ENCODE measurements at regions not wholly inside any gene's neighbourhood (a gene's known extent, or its start where the extent isn't known, plus 50 kb on each side); places are given as distances from the start of the nearest gene placed in this dataset.
"Not testable (repeated sequence)": the region's sequence is repeated elsewhere in the genome, so short reads cannot be mapped to it uniquely, and the experiment has no call there.

DNA sequence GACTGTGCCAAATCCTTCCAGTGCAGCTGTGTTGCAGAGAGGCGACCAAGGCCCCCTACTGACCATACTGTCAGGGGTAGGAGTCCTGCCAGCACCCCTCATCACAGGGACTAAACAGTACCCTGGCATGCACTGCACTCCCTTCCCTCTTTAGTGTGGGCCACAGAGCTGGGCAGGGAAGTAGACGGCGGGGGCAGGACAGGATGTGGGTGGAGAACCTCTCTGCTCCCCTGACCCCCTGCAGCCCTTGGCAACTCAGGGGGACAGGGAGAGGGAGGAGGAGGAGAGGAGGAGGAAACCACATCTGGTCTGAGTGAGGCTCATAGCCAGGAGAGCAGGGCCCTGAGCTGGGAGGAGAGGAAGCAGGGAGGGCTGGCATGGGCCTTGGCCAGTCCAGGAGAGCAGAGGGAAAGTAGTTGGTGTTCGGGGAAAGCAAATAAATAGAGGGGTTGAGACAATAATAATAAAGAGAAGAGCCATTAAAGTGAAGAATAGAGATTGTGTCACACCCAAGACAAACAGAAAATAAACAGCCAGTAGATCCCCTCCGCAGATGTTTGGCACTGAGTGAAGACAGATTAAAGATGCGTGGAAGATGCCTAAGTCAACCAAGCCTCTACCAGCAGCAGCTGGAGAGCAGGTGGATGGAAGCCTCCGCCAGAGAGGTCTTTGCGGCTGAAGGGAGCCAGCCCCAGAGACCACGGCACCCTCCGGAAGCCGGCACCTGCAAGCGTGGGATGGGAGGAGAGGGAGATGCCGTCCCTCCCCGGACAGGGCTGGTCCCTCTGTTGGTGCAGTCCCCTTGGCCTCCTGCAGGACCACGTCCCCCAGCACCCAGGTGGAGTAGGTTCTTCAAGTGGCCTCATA, 61.5 kb downstream of the RPUSD4 start:
- DNase-seq (ENCODE audit: low spot score) = no peak

DNA sequence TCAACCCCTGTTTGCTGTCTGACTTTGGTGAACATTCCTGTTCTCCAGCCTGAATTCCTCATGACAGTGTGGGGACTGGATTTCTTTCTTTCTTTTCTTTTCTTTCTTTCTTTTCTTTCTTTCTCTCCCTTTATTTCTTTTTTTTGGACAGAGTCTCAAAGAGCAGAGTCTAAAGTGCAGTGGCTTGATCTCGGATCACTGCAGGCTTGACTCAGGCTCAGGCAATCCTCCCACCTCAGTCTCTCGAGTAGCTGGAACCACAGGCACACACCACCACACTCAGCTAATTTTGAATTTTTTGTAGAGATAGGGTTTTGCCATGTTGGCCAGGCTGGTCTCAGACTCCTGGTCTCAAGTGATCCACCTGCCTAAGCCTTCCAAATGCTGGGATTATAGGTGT, 63.1 kb downstream of the RPUSD4 start:
- DNase-seq (ENCODE audit: low spot score) = no peak

DNA sequence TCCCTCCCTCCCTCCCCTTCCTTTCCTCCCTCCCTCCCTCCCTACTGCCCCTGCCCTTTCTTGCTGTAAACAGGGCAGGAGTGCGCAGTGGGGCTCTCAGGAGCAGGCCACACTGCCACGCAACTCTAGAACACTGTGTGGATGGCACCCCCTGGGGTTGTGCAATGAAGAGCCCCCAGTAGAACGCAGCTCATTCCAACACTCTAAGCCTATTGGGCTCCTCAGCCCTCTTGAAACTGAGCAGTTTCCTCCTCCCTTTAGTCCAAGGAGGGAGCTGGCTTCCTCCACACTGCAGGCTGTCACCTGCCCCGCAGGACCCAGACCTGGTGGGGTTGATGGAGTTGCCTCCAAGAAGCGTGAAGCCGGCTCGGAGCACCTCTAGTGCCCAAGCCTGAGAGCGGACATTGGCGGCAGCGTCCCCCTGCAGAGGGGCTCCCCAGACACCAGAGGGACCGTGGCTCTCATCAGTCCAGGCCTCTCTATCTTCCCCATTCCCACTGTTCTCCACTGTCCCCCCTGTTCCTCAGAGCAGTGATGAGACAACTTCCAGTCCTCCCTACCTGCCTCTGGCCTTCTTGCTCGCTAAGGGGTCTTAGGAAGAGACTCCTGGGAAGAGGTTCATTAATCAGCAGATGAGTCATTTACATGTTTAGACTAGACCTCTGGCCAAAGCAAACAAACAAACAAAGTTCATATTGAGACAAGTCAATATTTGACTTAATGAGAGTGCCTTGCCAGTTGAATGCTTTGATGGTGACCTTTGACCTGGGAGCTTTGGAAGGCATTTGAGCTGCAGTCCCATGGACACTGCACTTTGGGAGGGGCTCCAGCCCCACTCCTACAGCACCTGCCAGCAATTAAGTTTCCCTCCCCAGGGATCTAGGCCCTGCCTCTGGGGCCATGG, 64.0 kb downstream of the RPUSD4 start:
- DNase-seq (ENCODE audit: low spot score) = no peak

DNA sequence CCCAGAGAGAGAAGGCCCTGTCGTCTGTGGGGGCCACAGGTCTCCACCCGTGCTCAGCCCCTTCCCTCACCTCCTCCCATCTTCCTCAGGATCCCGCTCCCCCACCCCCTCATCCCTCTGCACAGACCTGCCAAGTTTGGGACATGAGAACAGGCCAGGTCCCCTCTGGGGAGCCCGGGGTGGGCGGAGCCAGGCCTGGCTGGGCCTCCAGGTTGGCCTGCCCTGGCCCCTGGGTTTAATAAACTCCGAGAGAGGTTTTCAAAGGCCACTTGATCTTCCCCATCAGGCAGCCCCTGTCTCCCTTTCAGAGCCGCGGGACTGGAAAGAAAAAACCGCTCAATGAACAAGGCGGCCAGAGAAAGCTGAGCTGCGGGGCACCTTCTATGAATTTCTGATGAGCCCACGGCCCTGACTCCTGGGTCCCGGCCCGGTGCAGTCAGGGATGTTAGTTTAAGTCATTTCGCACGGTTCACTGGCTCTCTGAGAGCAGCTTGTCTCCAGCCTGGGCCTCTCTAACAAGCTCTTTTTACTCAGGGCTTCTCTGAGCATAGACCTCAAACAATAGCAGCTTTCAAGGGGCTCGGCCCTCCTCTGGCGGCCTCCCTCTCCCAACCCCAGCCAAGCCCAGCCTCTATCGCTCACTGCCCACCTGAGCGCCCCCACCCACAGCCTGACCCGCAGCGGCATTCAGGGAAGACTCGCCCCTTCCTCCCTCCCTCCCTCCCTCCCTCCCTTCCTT, 64.8 kb downstream of the RPUSD4 start:
- DNase-seq (ENCODE audit: low spot score) = no peak

DNA sequence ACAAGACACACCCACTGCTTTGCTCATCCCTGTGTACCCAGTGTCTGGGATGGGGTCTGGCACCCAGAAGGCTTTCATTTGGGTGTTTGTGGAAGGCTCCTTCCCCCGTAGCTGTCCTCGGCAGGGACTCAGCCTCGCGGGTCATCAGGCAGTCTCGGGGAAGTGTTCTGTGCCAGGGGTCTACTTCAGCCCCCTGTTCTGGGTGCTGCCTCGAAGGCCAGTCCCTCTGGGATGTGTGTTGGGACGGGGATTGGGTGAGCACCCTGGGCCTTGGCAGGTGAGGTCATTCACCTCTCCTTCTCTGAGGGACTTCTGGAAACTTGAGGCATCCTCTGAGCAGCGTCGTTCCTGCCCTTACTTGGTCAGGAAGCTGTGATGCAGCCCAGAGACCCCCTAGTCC, 65.5 kb downstream of the RPUSD4 start:
- DNase-seq (ENCODE audit: low spot score) = no peak

DNA sequence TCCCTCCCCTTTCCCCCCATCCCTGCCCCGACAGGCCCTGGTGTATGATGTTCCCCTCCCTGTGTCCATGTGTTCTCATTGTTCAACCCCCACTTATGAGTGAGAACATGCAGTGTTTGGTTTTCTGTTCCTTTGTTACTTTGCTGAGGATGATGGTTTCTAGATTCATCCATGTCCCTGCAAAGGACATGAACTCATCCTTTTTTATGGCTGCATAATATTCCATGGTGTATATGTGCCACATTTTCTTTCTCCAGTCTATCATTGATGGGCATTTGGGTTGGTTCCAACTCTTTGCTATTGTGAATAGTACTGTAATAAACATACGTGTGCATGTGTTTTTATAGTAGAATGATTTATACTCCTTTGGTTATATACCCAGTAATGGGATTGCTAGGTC, 68.0 kb downstream of the RPUSD4 start:
- DNase-seq (ENCODE audit: low spot score) = not testable (repeated sequence)

DNA sequence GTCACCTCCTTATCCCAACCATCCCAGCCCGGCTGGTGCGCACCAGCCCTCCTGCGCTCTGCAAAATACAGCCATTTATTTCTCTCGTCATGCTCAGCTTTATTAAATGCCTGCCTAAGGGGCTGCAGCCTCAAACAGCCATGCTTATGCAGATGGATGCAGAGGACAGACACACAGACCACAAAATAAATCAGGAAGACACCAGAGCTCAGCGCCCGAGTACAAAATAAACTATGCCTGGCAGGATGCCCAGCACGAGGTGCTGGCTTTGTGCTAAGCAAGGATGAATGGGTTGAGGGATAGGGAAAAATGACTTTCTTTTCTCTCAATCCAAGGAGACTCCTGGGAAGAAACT, 70.5 kb downstream of the RPUSD4 start:
- no peak for DNase-seq (ENCODE audit: low spot score)

DNA sequence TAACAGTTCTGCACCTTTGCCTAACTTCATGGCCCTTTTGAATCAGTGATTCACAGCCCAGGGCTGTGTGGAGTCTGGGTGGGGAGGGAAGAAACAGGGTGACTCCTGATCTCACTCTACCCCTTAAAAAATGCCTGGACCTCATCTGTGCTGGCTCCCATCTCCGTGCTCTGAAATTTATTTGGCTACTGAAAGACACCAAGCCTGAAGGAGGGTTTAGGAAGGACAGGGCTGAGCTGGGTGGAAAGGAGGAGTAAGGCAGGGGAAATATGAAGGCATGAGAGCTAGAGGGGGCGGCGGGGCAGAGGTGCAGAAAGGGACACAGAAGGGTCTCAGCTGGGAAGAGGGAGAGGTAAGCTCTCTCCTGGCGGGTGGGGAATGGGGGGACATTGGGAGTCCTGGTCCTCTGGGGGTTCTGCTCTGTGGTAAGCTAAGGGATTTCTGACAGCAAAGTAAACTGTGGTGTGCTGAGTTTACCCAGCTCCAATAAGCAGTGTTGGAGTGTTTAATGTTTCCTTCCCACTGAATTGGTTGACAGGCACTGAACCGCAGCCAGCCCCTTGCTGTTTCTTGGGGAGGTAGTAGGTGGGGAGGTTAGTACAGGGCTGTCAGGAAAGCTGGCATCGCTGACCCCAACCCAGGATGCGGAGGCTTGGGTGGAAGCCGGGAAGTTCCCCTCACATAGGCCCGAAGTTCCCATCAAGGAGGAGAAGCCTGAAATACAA, 71.1 kb downstream of the RPUSD4 start:
- DNase-seq (ENCODE audit: low spot score) = no peak

DNA sequence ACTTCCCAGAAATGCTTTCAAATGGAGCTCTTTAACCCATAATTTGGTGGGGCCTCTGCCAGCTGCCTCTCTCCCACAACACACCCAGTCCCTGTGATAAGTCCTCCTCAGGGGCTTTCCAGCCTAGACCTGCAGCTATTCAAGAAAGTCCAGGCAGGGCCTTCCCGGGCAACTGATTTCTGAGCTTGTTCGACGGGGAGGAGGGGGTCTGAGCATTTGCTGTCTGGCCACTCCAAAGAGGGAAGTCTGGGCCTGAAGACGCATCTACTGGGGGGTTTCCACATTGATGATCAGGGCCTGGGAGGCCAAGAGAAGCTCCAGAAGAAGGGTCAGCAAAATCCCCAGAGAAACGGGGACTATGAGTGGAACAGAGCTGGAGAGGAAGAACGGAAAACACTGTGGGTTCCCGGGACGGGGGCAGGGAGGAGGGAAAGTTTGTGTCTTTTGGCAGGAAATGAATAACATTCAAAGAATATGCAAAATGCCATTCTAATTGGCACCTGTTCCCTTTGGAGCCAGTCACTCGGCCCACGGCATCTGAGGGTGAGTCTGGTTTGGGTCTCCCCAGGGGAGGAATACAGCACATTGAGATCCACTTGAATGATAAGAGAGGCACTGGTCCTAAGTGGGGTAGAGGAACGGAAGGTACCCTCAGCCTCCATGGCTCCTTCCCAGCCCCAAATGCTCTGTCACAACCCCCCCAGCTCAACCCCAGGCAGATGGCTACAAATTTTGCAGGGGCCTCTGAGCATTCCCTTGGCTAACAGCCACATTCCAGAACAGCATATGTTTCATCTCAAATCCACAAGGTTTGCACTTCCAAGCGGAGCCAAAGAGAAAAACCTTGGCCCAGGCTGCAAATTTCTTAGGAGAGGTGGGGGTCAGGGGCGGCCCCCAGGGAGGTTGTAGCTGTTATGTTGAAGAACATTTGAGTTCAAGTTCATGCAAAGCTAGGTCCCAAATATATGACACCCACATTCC, 72.0 kb downstream of the RPUSD4 start:
- no peak for DNase-seq (ENCODE audit: low spot score)

DNA sequence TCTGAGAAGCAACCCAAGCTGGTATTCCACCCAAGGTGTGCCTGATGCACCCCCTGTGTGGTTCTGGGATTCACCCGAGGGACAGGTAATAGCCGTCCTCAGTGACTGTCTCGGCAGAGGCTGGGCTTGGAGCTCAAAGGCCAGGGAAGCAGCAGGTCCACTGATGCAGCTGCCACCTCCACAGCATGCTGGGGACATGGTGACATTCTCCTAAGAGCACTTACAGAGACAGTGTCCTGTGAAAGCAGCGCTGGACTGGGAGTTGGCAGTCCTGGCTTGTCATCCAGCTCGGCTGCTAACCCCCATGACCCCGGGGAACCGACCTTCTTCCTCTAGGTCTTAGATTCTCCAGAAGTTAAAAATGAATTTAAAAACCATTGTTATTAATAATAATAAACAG, 72.8 kb downstream of the RPUSD4 start:
- DNase-seq (ENCODE audit: low spot score) = no peak

DNA sequence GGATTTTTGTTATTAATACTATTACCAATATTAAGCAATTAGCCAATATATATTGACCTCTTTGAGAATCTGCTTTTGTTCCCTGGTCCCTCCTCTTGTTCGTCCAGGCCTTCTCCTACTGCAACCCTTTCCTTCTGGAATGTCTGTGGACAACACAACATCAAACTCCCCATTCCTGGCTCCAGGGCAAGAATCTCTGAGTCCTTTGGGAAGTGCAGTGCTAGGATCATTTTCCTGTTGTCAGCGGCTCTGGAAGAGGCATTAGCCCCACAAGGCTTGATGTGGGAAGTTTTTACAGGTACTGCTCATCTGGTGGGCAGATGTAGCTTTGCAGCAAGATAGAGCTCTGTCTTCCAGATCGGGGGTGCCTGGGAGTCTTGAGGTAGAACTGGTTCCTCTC, 74.3 kb downstream of the RPUSD4 start:
- no peak for DNase-seq (ENCODE audit: low spot score)

DNA sequence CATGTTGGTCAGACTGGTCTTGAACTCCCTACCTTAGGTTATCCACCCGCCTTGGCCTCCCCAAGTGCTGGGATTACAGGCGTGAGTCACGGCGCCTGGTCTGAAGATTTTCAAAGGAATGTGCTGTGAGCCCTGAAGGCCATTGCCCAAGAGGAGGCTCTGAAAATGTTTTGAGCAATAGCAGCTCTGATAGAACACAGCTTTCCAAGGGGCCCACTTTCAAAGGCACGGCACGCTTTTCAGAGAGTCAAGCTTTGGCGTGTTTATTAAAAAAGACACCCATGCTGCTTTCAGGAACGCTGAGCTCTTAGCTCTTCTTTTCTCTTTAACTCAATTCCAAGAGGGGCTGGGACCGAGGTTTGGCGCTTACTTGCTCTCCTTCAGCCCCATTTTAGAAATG, 73.8 kb upstream of the CDON start:
- no peak for DNase-seq (ENCODE audit: low spot score)

DNA sequence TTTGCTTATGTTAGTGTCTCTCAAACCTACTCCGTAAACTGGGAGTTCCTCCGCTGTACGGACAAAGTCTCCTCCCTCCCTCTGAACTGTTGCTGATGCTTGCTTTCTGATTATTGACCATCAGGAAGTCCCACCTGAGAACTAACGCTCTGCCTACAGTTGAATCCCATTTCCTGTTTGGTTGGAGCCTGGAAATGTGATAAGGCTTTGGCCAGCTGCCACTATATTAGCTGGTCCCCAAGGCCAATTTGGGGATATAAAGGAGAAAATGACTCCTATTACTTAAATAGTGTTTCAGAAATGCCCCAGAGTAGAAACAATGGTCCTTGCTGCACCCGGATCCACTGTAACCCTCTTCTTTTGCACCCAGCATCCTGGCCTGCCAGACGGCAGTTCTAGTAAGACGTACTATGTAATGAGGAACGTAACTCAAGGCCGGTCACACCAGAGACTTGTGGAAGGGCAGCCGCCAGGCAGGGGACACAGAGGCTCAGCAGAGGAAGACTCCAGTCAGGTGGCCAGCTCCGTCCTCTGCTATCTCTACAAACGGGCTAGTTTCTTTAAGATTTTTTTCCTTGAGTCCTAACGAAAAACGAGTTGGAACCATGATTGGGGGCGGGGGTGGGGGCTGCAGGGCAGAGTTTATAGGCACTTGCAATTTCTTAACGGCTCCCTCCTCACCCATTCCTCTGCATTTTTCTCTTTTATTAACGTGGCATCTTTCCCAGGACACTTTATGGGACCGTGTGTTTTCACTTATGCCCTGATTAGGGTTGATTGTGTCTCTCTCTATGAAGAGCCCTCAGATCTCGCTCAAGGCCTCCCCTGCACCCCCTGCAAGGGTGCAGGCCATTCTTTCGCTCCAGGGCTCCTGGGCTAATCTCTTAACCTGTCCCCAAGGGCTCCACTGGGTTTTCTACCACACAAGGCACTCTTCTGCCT, 72.8 kb upstream of the CDON start:
- DNase-seq (ENCODE audit: low spot score) = no peak

DNA sequence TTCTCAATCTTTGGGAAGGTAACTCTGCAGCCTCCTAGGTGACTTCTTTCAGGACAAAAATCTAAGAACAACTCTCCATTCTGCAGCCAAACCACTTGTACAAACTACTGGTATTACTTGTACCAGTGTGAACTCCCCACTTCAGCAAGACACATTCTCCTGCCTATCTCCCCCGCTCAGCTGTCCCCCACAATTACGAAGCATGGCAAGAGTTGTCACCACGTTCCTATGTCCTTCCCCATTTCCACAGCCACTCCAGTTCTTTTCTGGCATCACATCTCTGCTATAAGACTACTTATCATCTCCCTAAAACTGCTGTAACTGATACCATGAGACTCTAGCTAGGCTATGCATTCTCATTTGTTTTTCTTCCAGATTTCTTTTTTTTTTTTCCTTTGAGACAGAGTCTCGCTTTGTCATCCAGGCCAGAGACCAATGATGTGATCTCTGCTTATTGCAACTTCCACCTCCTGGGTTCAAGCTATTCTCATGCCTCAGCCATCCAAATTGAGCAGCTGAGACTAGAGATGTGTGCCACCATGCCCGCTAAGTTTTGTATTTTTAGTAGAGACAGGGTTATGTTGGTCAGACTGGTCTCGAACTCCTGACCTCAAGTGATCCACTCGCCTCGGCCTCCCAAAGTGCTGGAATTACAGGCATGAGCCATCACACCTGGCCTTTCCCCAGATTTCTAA, 71.9 kb upstream of the CDON start:
- no peak for DNase-seq (ENCODE audit: low spot score)

DNA sequence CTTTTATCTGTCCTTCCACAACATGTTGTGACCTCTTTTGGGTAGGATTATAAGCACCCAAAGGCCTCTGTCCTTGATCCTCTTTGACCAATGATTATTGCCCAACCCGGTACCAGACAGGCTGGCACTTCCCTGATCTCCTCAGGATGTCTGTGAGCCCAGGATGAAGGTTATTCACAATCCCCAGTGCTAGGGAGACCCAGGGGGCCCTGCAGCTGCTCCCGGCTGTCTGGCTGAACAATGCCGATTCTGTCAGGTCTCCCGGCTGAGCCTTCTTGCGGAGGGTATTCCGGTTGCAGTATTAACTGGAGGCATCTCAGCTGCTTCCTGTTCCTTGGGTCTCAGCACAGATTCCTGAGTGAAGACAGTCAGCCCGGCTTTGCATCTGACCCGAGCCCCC, 71.2 kb upstream of the CDON start:
- DNase-seq (ENCODE audit: low spot score) = no peak

DNA sequence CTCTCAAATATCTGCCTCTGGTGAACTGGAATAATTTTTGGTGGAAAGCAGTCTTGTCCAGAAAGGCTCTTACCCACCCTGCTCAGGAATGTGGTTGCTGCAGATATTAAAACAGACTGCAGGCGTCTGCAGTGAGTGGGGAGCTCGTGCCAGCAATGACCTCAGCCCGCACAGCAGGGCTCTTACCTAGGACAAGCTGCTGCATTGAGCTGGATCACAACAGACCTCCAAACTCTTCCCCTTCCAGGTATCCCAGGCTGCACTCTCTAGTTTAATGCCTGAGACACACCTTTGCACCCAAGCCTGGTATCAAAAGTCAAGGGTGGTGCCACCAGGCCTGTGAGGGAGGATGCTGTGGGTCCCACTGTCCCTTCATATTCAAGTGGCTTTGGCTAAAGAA, 69.7 kb upstream of the CDON start:
- no peak for DNase-seq (ENCODE audit: low spot score)

DNA sequence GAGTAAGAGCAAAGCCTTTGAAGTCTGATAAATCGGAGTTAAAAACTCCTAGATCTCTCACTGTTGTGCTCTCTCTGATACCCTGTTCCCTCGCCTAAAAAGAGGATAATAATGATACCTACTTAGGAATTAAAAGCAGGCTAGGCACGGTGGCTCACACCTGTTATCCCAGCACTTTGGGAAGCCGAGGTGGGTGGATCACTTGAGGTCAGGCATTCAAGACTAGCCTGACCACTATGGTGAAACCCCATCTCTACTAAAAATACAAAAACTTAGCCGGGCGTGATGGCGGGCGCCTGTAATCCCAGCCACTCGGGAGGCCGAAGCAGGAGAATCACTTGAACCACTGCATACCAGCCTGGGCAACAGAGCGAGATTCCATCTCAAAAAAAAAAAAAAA, 68.1 kb upstream of the CDON start:
- not testable (repeated sequence) for DNase-seq (ENCODE audit: low spot score)

DNA sequence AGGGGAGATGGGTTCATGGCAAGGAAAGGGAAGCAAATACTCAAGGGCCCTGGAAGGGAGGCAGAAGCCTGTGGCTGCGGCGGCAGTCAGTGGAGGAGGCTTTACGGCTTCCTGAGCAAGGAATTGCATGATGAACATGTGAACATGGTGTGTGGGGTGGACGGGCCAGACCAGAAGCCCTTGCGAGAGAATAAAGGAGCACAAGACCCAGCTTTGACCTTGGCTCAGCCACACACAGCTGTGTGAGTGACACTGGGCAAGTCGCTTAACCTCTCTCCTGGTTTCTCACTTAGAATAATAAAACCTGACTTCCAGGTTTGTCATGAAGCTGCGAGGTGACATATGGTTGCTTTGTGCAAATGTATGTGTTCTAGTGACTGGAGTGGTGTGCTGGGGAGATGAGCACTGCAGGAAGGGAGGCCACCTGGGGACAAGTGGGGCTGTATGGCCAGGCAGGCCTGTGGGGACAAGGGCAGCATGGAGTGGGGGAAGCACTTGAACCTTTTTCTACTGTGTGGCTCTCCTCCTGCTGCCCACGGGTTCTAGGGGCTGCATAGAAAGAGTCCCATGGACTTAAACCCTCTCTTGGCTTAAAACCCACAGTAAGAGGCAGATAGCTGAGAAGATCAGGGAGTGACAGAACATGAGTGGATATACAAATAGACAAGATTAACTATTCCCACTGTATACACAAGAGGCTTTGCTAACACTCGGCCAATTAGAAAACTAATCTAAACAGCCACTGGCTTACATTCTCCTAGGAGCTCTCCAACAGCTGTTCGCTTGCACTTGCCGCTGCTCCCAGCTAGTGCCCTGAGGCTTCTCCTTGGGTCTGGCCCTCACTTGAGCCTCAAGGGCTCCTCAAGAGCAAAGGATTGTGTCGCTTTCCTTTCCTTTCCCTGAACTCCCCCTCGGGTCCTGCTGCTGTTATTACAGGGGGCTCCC, 67.3 kb upstream of the CDON start:
- no peak for DNase-seq (ENCODE audit: low spot score)

All from RKO (cell line).